OCI-LY3 (cell line): ENCODE measurements at regions not wholly inside any gene's neighbourhood (a gene's known extent, or its start where the extent isn't known, plus 50 kb on each side); places are given as distances from the start of the nearest gene placed in this dataset.

Experiments used
- EZH2phosphoT487 ChIP-seq: fragments of 200-600 bp; shearing (Covaris generic); IDR thresholded peaks from 2 replicates; pipeline ENCODE4 v1.6.1; 2018; ENCODE audit warnings: antibody characterized with exemption, mixed run types, low read depth
- TF ChIP-seq, protein P1 (sequence below): fragments of 200-600, 300-600 bp; sonication (generic); IDR thresholded peaks from 2 replicates; pipeline ENCODE4 v1.5.1; 2014; ENCODE audit warnings: antibody characterized with exemption, low read length, low read depth

DNA sequence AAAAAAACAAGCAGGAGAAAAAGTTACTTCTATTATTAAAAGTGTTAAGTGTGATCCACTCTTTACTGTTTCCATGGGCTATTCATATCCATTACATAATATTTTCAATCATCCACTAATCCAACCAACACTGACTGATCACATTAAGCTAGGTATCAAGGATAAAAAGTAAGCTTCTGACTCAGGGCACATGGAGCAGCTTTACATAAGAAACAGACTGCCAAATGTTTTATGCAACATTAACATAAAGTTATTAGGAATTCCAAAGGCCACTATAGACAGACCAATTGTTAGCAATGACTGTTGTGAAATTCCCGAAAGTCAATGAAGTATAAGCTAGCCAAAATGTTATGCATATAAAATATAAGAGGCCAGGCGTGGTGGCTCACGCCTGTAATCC, 277.6 kb downstream of the ZEB2 start:
- TF ChIP-seq, protein P1, sequence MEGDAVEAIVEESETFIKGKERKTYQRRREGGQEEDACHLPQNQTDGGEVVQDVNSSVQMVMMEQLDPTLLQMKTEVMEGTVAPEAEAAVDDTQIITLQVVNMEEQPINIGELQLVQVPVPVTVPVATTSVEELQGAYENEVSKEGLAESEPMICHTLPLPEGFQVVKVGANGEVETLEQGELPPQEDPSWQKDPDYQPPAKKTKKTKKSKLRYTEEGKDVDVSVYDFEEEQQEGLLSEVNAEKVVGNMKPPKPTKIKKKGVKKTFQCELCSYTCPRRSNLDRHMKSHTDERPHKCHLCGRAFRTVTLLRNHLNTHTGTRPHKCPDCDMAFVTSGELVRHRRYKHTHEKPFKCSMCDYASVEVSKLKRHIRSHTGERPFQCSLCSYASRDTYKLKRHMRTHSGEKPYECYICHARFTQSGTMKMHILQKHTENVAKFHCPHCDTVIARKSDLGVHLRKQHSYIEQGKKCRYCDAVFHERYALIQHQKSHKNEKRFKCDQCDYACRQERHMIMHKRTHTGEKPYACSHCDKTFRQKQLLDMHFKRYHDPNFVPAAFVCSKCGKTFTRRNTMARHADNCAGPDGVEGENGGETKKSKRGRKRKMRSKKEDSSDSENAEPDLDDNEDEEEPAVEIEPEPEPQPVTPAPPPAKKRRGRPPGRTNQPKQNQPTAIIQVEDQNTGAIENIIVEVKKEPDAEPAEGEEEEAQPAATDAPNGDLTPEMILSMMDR = no peak
- TF ChIP-seq EZH2phosphoT487 = no peak
